ENCODE measurements at regions not wholly inside any gene's neighbourhood (a gene's known extent, or its start where the extent isn't known, plus 50 kb on each side); places are given as distances from the start of the nearest gene placed in this dataset.

GRCh38 chr21:16357994-16358393, 628.2 kb downstream of the USP25 start:
- DNase-seq (ENCODE audit: low read depth, low spot score): no peak

GRCh38 chr21:16358784-16359183, 629.0 kb downstream of the USP25 start:
- DNase-seq (ENCODE audit: low read depth, low spot score): no peak

- DNase-seq (ENCODE audit: low read depth, low spot score): no peak
Measured at GRCh38 chr21:16363100-16363499, 633.3 kb downstream of the USP25 start.

- no peak for DNase-seq (ENCODE audit: low read depth, low spot score)
Measured at GRCh38 chr21:16363518-16363917, 633.7 kb downstream of the USP25 start.

GRCh38 chr21:16366207-16366606, 636.4 kb downstream of the USP25 start:
- DNase-seq (ENCODE audit: low read depth, low spot score): no peak

- no peak for DNase-seq (ENCODE audit: low read depth, low spot score)
Measured at GRCh38 chr21:16367079-16367478, 637.3 kb downstream of the USP25 start.

GRCh38 chr21:16370186-16370585, 640.4 kb downstream of the USP25 start:
- DNase-seq (ENCODE audit: low read depth, low spot score): no peak

- DNase-seq (ENCODE audit: low read depth, low spot score): no peak
Measured at GRCh38 chr21:16372586-16372985, 642.8 kb downstream of the USP25 start.

GRCh38 chr21:16376673-16377072, 646.9 kb downstream of the USP25 start:
- no peak for DNase-seq (ENCODE audit: low read depth, low spot score)

GRCh38 chr21:16377120-16377658, 647.4 kb downstream of the USP25 start:
- no peak for DNase-seq (ENCODE audit: low read depth, low spot score)

- DNase-seq (ENCODE audit: low read depth, low spot score): no peak
Measured at GRCh38 chr21:16377857-16378256, 648.1 kb downstream of the USP25 start.

GRCh38 chr21:16378525-16378924, 648.7 kb downstream of the USP25 start:
- DNase-seq (ENCODE audit: low read depth, low spot score): no peak

- DNase-seq (ENCODE audit: low read depth, low spot score): no peak
Measured at GRCh38 chr21:16388291-16388690, 658.5 kb downstream of the USP25 start.

GRCh38 chr21:16388911-16389560, 659.3 kb downstream of the USP25 start:
- no peak for DNase-seq (ENCODE audit: low read depth, low spot score)

- DNase-seq (ENCODE audit: low read depth, low spot score): no peak
Measured at GRCh38 chr21:16389643-16390042, 659.9 kb downstream of the USP25 start.

GRCh38 chr21:16395285-16395684, 665.5 kb downstream of the USP25 start:
- DNase-seq (ENCODE audit: low read depth, low spot score): no peak

- DNase-seq (ENCODE audit: low read depth, low spot score): no peak
Measured at GRCh38 chr21:16402752-16403151, 673.0 kb downstream of the USP25 start.

- DNase-seq (ENCODE audit: low read depth, low spot score): no peak
Measured at GRCh38 chr21:16404776-16405175, 675.0 kb downstream of the USP25 start.

- no peak for DNase-seq (ENCODE audit: low read depth, low spot score)
Measured at GRCh38 chr21:16406355-16406754, 676.6 kb downstream of the USP25 start.

- no peak for DNase-seq (ENCODE audit: low read depth, low spot score)
Measured at GRCh38 chr21:16407403-16408240, 677.8 kb downstream of the USP25 start.

- DNase-seq (ENCODE audit: low read depth, low spot score): no peak
Measured at GRCh38 chr21:16408280-16408679, 678.5 kb downstream of the USP25 start.

GRCh38 chr21:16409352-16409751, 679.6 kb downstream of the USP25 start:
- no peak for DNase-seq (ENCODE audit: low read depth, low spot score)

GRCh38 chr21:16418226-16418625, 688.4 kb downstream of the USP25 start:
- no peak for DNase-seq (ENCODE audit: low read depth, low spot score)

Data from iPS DF 19.7 (cell line).